Endothelial cell of umbilical vein (primary cell): ENCODE measurements at regions not wholly inside any gene's neighbourhood (a gene's known extent, or its start where the extent isn't known, plus 50 kb on each side); places are given as distances from the start of the nearest gene placed in this dataset.

Experiments used
- CTCF ChIP-seq, 2 donors: IDR thresholded peaks; 1 replicate in 1 of 2; 2 replicates in 1 of 2; pipeline ENCODE4 v1.5.1; 2011; ENCODE audit warnings: low read length in 2 of 2, mild to moderate bottlenecking in 2 of 2, moderate library complexity in 2 of 2, control low read depth in 1 of 2, inconsistent platforms in 1 of 2, low read depth in 1 of 2; ENCODE audit not compliant: insufficient read depth in 1 of 2; ENCODE audit errors: extremely low read depth in 1 of 2
- EZH2 ChIP-seq: IDR thresholded peaks from 2 replicates; pipeline ENCODE4 v1.6.1; 2012; ENCODE audit warnings: borderline replicate concordance, low read depth, mild to moderate bottlenecking, moderate library complexity, low read length, inconsistent platforms; ENCODE audit not compliant: severe bottlenecking
- GATA2 ChIP-seq: IDR thresholded peaks from 2 replicates; pipeline ENCODE4 v1.7.0; 2011; ENCODE audit warnings: low read depth, mild to moderate bottlenecking, moderate library complexity, mixed read lengths, low read length; ENCODE audit not compliant: insufficient read length, insufficient read depth
- JUN ChIP-seq: IDR thresholded peaks from 2 replicates; pipeline ENCODE4 v1.6.1; 2011; ENCODE audit warnings: borderline replicate concordance, low read depth; ENCODE audit not compliant: insufficient read length, insufficient read depth
- POLR2A ChIP-seq: IDR thresholded peaks from 2 replicates; pipeline ENCODE4 v1.6.1; 2012; ENCODE audit warnings: low read depth, mild to moderate bottlenecking, control low read depth, low read length

- no peak for TF ChIP-seq POLR2A
- TF ChIP-seq GATA2, result no peak
- TF ChIP-seq CTCF (IDR thresholded peaks at IDR 0.05; ENCODE audit: extremely low read depth in 1 of 2, insufficient read depth in 1 of 2, low read depth in 1 of 2, low read length in 2 of 2), result no peak
- TF ChIP-seq JUN, result no peak
- no peak for TF ChIP-seq EZH2
These were observed 124.9 kb upstream of the GRIA1 start for GRCh38 chr5:153365547-153365946.
